Liver (tissue), 8 donors: ENCODE measurements at regions not wholly inside any gene's neighbourhood (a gene's known extent, or its start where the extent isn't known, plus 50 kb on each side); places are given as distances from the start of the nearest gene placed in this dataset.
"Not testable (repeated sequence)": the region's sequence is repeated elsewhere in the genome, so short reads cannot be mapped to it uniquely, and the experiment has no call there.

Experiments used
- DNase-seq: peaks from one replicate; pipeline ENCODE4 v3.0.0-alpha.2; 2017; ENCODE audit warnings: low spot score
- H3K27ac ChIP-seq, 2 donors: one replicate each; pipeline ENCODE4 v1.7.0; 2013; ENCODE audit warnings: inconsistent platforms in 2 of 2, low read length in 2 of 2, control low read depth in 1 of 2, low read depth in 1 of 2, mild to moderate bottlenecking in 1 of 2
- H3K27me3 ChIP-seq, 4 donors: one replicate each; pipeline versions ENCODE4 v1.6.1 to v1.7.0; 2013; ENCODE audit warnings: low read length in 3 of 4, inconsistent platforms in 1 of 4, mild to moderate bottlenecking in 1 of 4, moderate library complexity in 1 of 4; ENCODE audit not compliant: control insufficient read depth in 4 of 4, insufficient read depth in 4 of 4
- H3K36me3 ChIP-seq, 4 donors: one replicate each; pipeline versions ENCODE4 v1.6.1 to v1.7.0; 2013; ENCODE audit warnings: low read length in 3 of 4, mild to moderate bottlenecking in 3 of 4, low read depth in 1 of 4, moderate library complexity in 1 of 4; ENCODE audit not compliant: control insufficient read depth in 4 of 4, insufficient read depth in 3 of 4
- H3K4me1 ChIP-seq, 4 donors: one replicate each; pipeline versions ENCODE4 v1.6.1 to v1.7.0; 2013; ENCODE audit warnings: low read length in 3 of 4, mild to moderate bottlenecking in 3 of 4, moderate library complexity in 1 of 4; ENCODE audit not compliant: control insufficient read depth in 4 of 4, insufficient read depth in 4 of 4
- H3K4me3 ChIP-seq, 3 donors: one replicate each; pipeline versions ENCODE4 v1.6.1 to v1.7.0; 2013; ENCODE audit warnings: low read length in 3 of 3, control low read depth in 1 of 3, low read depth in 1 of 3, mild to moderate bottlenecking in 1 of 3
- H3K9ac ChIP-seq, 2 donors: one replicate each; pipeline ENCODE4 v1.7.0; 2013; ENCODE audit warnings: low read length in 2 of 2, mild to moderate bottlenecking in 2 of 2, moderate library complexity in 2 of 2, control low read depth in 1 of 2, low read depth in 1 of 2
- H3K9me3 ChIP-seq, 4 donors: one replicate each; pipeline versions ENCODE4 v1.6.1 to v1.7.0; 2013; ENCODE audit warnings: low read length in 3 of 4; ENCODE audit not compliant: control insufficient read depth in 4 of 4
- ATF3 ChIP-seq: IDR thresholded peaks from 2 replicates; pipeline ENCODE4 v1.6.1; 2016; ENCODE audit warnings: antibody characterized with exemption
- CTCF ChIP-seq: fragments of 150-350 bp; IDR thresholded peaks from 2 replicates; pipeline ENCODE4 v1.5.1; 2017; ENCODE audit warnings: improper control_type of control experiment, low read depth, low read length; ENCODE audit not compliant: missing input control
- EGR1 ChIP-seq, 2 donors: IDR thresholded peaks; 2 replicates each; pipeline ENCODE4 v1.6.1; 2016 to 2018; ENCODE audit warnings: antibody characterized with exemption in 2 of 2, low read depth in 2 of 2
- FOXA1 ChIP-seq: IDR thresholded peaks from 2 replicates; pipeline ENCODE4 v1.6.1; 2016; ENCODE audit warnings: antibody characterized with exemption
- GABPA ChIP-seq, 2 donors: IDR thresholded peaks in 1 of 2; conservative IDR thresholded peaks in 1 of 2; 2 replicates each; pipeline ENCODE4 v1.6.1; 2016; ENCODE audit warnings: antibody characterized with exemption in 2 of 2, mild to moderate bottlenecking in 1 of 2, moderate library complexity in 1 of 2
- HNF4A ChIP-seq, 2 donors: conservative IDR thresholded peaks; 2 replicates each; pipeline ENCODE4 v1.6.1; 2016; ENCODE audit warnings: antibody characterized with exemption in 2 of 2, mild to moderate bottlenecking in 2 of 2
- HNF4G ChIP-seq: IDR thresholded peaks from 2 replicates; pipeline ENCODE4 v1.6.1; 2016; ENCODE audit warnings: antibody characterized with exemption
- JUND ChIP-seq, 2 donors: IDR thresholded peaks; 2 replicates each; pipeline ENCODE4 v1.6.1; 2016; ENCODE audit warnings: antibody characterized with exemption in 2 of 2
- MAX ChIP-seq: IDR thresholded peaks from 2 replicates; pipeline ENCODE4 v1.6.1; 2016; ENCODE audit warnings: antibody characterized with exemption
- NR2F2 ChIP-seq: IDR thresholded peaks from 2 replicates; pipeline ENCODE4 v1.6.1; 2016; ENCODE audit warnings: antibody characterized with exemption
- REST ChIP-seq: IDR thresholded peaks from 2 replicates; pipeline ENCODE4 v1.6.1; 2016; ENCODE audit warnings: antibody characterized with exemption, mild to moderate bottlenecking
- RXRA ChIP-seq, 2 donors: IDR thresholded peaks; 2 replicates each; pipeline ENCODE4 v1.6.1; 2017 to 2018; ENCODE audit warnings: antibody characterized with exemption in 2 of 2, mild to moderate bottlenecking in 1 of 2
- SP1 ChIP-seq: IDR thresholded peaks from 2 replicates; pipeline ENCODE4 v1.6.1; 2018; ENCODE audit warnings: antibody characterized with exemption, mild to moderate bottlenecking
- TAF1 ChIP-seq: conservative IDR thresholded peaks from 2 replicates; pipeline ENCODE4 v1.6.1; 2016; ENCODE audit warnings: antibody characterized with exemption, mild to moderate bottlenecking
- YY1 ChIP-seq: IDR thresholded peaks from 2 replicates; pipeline ENCODE4 v1.6.1; 2016; ENCODE audit warnings: antibody characterized with exemption, mild to moderate bottlenecking
- ZBTB33 ChIP-seq: IDR thresholded peaks from 2 replicates; pipeline ENCODE4 v1.6.1; 2016; ENCODE audit warnings: antibody characterized with exemption
- WGBS: extraction: QIAGEN DNeasy Blood & Tissue Kit; methylation state at CpG from one replicate; pipeline ENCODE4 v1.1.7; 2013; 5-methylcytosine and 5-hydroxymethylcytosine counted together
- donor health status: healthy.
- donor health status: healthy.
- donor health status: healthy.
- donor health status: healthy.
- donor health status: healthy.

- Histone ChIP-seq H3K9me3 (no peaks in the 10 kb centered on the region), H3K4me3 (no peak overlapping the region), H3K36me3 (no peaks in the 10 kb centered on the region), H3K27me3 (no peaks in the 10 kb centered on the region), H3K9ac (no peak overlapping the region), H3K4me1 (no peaks in the 10 kb centered on the region), H3K27ac (no peak overlapping the region)
- DNase-seq: no peak
- TF ChIP-seq EGR1 (IDR thresholded peaks at IDR 0.05; ENCODE audit: low read depth in 2 of 2) (no peak), TAF1 (no peak), ATF3 (no peak), HNF4G (no peak), NR2F2 (no peak), CTCF (no peak), JUND (IDR thresholded peaks at IDR 0.05) (no peak), SP1 (no peak), FOXA1 (no peak), RXRA (IDR thresholded peaks at IDR 0.05) (no peak), MAX (no peak)
- 71% methylated on average over 5 of the region's 5 CpGs for WGBS
These were observed 202.3 kb downstream of the PARM1 start for GRCh38 chr4:75135068-75135825.

GRCh38 chr4:75126870-75127269 is 194.0 kb downstream of the PARM1 start:
- not testable (repeated sequence) for H3K9ac ChIP-seq, H3K27ac ChIP-seq, H3K27me3 ChIP-seq, H3K4me3 ChIP-seq, H3K9me3 ChIP-seq, H3K4me1 ChIP-seq, DNase-seq, H3K36me3 ChIP-seq
- 42% methylated on average over 12 of the region's 21 CpGs for WGBS

- no peak for TF ChIP-seq NR2F2
- TF ChIP-seq HNF4A (conservative IDR thresholded peaks at IDR 0.05): no peak
- TF ChIP-seq REST: no peak
- TF ChIP-seq RXRA (IDR thresholded peaks at IDR 0.05): no peak
- TF ChIP-seq MAX: no peak
- TF ChIP-seq ZBTB33: no peak
- no peak for TF ChIP-seq TAF1
- TF ChIP-seq GABPA (IDR thresholded peaks at IDR 0.05 in 1 of 2, conservative IDR thresholded peaks at IDR 0.05 in 1 of 2): no peak
- no peak for TF ChIP-seq YY1
- Histone ChIP-seq H3K27me3 (no peaks in the 10 kb centered on the region), H3K27ac (no peak overlapping the region), H3K36me3 (no peaks in the 10 kb centered on the region), H3K4me3 (no peak overlapping the region), H3K9ac (no peak overlapping the region), H3K9me3 (no peaks in the 10 kb centered on the region), H3K4me1 (no peaks in the 10 kb centered on the region)
- DNase-seq: no peak
These were observed 193.1 kb downstream of the PARM1 start for GRCh38 chr4:75126058-75126457.
